Fibroblast of peridontal ligament (primary cell): ENCODE measurements at regions not wholly inside any gene's neighbourhood (a gene's known extent, or its start where the extent isn't known, plus 50 kb on each side); places are given as distances from the start of the nearest gene placed in this dataset.
"Not testable (repeated sequence)": the region's sequence is repeated elsewhere in the genome, so short reads cannot be mapped to it uniquely, and the experiment has no call there.

Experiments used
- DNase-seq: peaks from one replicate; pipeline ENCODE4 v3.0.0-alpha.2; 2010; ENCODE audit errors: extremely low read depth

- not testable (repeated sequence) for DNase-seq
Observed at GRCh38 chr6:104676679-104677078, 183.0 kb downstream of the HACE1 start.

- not testable (repeated sequence) for DNase-seq
Observed at GRCh38 chr6:104675161-104675560, 184.6 kb downstream of the HACE1 start.

DNA sequence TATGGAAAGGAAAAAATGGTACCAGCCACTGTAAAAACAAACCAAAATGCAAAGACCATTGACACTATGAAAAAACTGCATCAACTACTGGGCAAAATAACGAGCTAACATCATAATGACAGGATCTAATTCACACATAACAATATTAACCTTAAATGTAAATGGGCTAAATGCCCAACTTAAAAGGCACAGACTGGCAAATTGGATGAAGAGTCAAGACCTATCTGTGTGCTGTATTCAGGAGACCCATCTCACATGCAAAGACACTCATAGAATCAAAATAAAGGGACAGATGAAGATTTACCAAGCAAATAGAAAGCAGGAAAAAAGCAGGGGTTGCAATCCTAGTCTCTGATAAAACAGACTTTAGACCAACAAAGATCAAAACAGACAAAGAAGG lies 186.6 kb downstream of the HACE1 start:
- DNase-seq: not testable (repeated sequence)

DNA sequence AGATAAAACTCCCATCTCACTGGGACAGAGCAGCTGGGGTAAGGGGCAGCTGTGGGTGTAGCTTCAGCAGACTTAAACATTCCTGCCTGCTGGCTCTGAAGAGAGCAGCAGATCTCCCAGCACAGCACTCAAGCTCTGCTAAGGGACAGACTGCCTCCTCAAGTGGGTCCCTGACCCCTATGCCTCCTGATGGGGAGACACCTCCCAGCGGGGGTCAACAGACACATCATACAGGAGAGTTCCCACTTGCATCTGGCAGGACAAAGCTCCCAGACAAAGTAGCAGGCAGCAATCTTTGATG lies 188.2 kb downstream of the HACE1 start:
- not testable (repeated sequence) for DNase-seq

DNA sequence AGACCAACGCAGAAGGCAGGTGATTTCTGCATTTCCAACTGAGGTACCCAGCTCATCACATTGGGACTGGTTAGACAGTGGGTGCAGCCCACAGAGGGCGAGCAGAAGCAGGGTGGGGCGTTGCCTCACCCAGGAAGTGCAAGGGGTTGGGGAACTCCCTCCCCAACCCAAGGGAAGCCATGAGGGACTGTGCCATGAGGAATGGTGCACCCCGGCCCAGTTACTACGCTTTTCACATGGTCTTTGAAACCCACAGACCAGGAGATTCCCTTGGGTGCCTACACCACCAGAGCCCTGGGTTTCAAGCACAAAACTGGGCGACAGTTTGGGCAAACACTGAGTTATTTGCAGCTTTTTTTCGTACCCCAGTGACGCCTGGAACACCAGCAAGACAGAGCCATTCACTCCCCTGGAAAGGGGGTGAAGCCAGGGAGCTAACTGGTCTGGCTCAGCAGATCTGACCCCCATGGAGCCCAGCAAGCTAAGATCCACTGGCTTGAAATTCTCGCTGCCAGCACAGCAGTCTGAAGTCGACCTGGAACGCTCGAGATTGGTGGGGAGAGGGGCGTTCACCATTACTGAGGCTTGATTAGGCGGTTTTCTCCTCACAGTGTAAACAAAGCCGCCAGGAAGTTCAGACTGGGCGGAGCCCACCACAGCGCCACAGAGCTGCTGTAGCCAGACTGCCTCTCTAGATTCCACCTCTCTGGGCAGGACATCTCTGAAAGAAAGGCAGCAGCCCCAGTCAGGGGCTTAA lies 188.7 kb downstream of the HACE1 start:
- not testable (repeated sequence) for DNase-seq

DNA sequence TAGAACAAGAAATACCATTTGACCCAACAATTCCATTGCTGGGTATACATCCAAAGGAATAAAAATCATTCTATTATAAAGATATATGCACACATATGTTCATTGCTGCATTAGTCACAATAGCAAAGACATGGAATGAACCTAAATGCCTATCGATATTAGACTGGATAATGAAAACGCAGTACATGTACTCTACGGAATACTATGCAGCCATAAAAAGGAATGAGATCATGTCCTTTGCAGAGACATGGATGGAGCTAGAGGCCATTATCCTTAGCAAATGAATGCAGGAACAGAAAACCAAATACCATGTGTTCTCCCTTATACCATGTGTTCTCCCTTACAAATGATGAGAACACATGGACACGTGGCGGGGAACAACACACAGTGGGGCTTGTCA lies 190.2 kb downstream of the HACE1 start:
- DNase-seq: no peak

DNA sequence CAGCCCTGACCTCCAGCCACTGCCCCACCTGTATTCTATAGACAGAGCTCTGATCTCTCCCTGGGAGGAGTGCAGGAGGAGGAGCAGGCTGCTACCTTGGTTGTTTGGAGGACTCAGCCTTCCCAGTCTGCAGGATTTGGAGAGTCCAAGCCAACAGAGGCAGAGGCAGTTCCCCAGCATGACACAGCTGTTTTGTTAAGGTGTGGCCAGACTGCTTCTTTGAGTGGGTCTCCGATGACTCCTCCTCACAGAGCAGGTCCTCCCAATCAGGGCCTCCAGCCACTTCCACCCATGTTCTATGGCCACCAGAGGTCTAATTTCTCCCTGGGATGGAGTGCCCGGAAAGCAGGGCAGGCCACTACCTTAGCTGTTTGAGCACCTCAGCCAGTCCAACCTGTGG lies 203.5 kb downstream of the HACE1 start:
- DNase-seq: no peak

DNA sequence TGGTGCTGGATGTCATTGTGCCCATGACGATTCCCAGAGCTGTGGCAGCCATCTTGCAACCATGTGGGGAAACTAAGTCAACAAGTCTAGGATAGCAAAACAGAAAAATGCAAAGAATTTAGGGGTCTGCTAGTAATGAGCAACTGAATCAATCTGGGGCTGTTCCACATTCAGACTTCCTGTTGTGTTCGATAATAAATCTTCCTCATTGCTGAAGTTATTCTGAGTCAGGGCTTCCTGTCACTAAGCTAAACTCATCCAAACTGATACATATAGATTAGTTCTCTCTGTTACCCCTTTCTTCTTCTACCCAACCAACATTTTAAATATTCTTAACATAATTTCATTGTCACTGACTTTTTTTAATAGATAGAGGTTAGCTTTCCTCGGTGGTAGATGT lies 205.9 kb downstream of the HACE1 start:
- DNase-seq: no peak

DNA sequence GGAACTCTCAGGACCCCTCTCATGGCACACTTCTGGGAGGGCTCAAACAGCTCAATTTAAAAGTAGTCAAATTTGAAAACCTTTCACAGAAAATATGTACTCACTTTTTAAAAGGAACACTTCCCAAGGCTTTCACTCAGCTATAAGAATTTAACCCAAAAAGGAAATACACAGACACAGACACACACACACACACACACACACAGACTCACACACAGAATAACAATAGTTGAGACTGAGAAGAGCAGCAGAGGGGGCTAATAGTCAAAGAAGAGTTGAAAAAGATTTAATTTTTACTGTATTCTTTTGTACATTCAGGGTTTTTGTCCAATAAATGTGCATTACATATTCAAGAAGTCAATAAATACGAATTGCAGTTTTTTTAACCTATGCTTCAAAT lies 211.4 kb downstream of the HACE1 start:
- no peak for DNase-seq

GRCh38 chr6:104644848-104645247 lies 214.9 kb downstream of the HACE1 start:
- no peak for DNase-seq

GRCh38 chr6:104642871-104643270 lies 216.8 kb downstream of the HACE1 start:
- no peak for DNase-seq

- no peak for DNase-seq
Observed at GRCh38 chr6:104640761-104641160, 219.0 kb downstream of the HACE1 start.

- no peak for DNase-seq
Observed at GRCh38 chr6:104640150-104640700, 219.5 kb downstream of the HACE1 start.

GRCh38 chr6:104639668-104640067 lies 220.1 kb downstream of the HACE1 start:
- DNase-seq: peak; percentile 21

DNA sequence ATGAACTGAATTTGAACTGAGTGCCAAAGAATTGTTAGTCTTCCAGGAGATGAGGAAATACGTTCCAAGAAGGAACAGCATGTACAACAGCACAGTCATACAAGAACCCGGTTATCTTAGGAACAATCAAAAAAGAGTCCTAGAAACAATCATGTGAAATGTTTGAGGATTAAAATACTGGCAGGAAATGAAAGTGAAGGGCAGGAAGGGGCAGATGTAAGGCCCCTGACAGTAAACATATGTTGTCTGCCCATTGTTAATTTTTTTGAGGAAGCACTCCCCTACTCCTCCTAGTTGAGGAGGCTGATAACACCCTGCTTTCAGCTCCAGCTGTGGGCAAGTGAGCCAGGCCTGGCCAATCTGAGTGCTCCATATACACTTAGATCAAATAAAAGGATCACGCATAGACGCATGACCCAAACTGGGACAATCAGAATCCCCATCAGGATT lies 220.9 kb downstream of the HACE1 start:
- no peak for DNase-seq

GRCh38 chr6:104633125-104633524 lies 226.6 kb downstream of the HACE1 start:
- no peak for DNase-seq

DNA sequence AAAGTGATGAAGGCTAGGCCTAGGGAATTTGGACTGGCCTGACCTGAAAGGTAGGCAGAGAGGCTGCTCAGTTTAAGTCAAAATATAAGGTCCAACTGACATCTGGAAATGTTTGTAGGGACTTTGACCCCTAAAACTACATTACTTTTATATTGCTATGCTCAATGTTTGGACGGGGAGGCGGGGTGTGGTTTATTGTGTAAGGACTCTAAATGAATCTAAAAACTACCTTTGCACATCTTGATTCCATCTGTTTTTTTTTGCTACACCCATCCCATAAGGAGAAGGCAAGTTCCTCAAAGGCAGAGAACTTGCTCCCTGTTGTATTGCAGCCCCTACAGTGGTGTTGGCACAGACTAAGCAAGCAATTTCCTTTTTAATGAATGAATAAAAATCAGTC lies 227.1 kb downstream of the HACE1 start:
- no peak for DNase-seq

DNA sequence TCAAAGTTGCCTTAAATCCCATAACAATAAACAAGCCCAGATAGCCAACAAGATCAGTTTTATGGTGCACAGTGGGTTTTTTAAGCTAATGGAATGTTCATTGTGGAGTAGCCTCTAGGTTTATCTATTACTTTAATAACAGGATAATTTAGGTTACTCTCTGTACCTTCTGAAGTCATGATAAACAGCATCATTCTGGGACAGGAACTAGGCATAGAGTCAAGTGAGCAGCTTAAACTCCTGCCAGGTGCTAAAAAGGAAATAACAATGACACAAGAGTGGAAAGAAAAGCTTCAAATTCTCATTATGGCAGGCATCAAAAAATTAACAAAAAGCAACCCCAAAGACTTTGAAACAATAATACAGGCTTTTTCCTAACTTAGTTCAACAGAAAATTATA lies 228.8 kb downstream of the HACE1 start:
- no peak for DNase-seq

DNA sequence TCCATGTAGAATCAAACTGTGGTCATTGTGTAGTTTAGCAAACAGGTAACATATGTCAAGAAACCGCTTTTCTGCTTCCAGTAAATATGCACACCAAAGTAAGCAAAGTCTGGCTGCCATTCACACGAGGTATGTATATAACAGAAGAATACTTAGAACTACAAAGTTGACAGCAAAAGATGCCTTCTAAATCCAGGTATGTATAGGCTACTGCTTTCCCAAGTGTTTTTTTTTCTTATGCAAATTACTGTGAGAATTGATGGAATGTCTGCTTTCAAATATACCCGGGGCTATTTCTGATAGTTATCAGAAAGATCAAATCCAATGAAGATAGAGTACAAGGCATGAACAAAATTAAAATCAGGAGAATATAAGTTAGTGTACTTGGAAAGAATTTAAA lies 229.2 kb downstream of the HACE1 start:
- no peak for DNase-seq

DNA sequence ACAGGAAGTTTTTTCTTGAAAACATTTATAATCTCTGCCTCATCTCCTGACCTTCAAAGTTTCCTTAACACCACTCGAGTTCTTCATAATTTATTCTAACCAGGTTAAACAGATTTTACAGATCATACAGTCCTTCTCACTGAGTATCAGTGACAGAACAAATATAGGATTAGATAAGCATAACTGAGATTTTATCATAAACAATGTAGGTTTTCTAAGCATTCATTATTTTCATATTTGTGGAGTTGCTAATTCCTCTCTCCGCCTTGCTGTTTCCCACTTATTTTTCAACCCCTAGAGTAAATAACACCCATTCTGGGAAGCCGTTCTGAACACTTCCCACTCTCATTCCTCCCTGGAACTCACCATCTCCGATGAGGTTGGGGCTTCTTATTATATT lies 229.9 kb downstream of the HACE1 start:
- DNase-seq: no peak

- DNase-seq: peak; percentile 12
Observed at GRCh38 chr6:104625536-104625935, 234.2 kb downstream of the HACE1 start.

GRCh38 chr6:104623052-104623690 lies 236.5 kb downstream of the HACE1 start:
- no peak for DNase-seq

GRCh38 chr6:104621396-104621795 lies 238.3 kb downstream of the HACE1 start:
- no peak for DNase-seq
